Stimulated activated CD4-positive, alpha-beta T cell treated with anti-CD3 and anti-CD28 coated beads, Interleukin-4, amount 100 ng/mL, for 1 hour (primary cell): ENCODE measurements at regions not wholly inside any gene's neighbourhood (a gene's known extent, or its start where the extent isn't known, plus 50 kb on each side); places are given as distances from the start of the nearest gene placed in this dataset.
"Not testable (repeated sequence)": the region's sequence is repeated elsewhere in the genome, so short reads cannot be mapped to it uniquely, and the experiment has no call there.

Experiments used
- DNase-seq: peaks from one replicate; pipeline ENCODE4 v3.0.0-alpha.2; 2020

GRCh38 chr5:113652161-113652560 is 138.7 kb downstream of the YTHDC2 start:
- no peak for DNase-seq

GRCh38 chr5:113654828-113655227 is 141.3 kb downstream of the YTHDC2 start:
- no peak for DNase-seq

- DNase-seq: no peak
These were observed 146.7 kb downstream of the YTHDC2 start for GRCh38 chr5:113660206-113660605.

GRCh38 chr5:113660706-113661250 is 147.3 kb downstream of the YTHDC2 start:
- DNase-seq: no peak

GRCh38 chr5:113663879-113664541 is 150.5 kb downstream of the YTHDC2 start:
- DNase-seq: peak; percentile 25

- no peak for DNase-seq
These were observed 159.5 kb downstream of the YTHDC2 start for GRCh38 chr5:113673041-113673440.

GRCh38 chr5:113675166-113675565 is 161.7 kb downstream of the YTHDC2 start:
- no peak for DNase-seq

GRCh38 chr5:113678202-113678601 is 164.7 kb downstream of the YTHDC2 start:
- DNase-seq: no peak

- no peak for DNase-seq
These were observed 165.6 kb downstream of the YTHDC2 start for GRCh38 chr5:113678924-113679575.

- DNase-seq: no peak
These were observed 167.0 kb downstream of the YTHDC2 start for GRCh38 chr5:113680534-113680933.

- no peak for DNase-seq
These were observed 169.1 kb downstream of the YTHDC2 start for GRCh38 chr5:113682497-113683136.

GRCh38 chr5:113683211-113683610 is 169.7 kb downstream of the YTHDC2 start:
- no peak for DNase-seq

GRCh38 chr5:113686599-113686998 is 173.1 kb downstream of the YTHDC2 start:
- DNase-seq: no peak

- no peak for DNase-seq
These were observed 176.2 kb downstream of the YTHDC2 start for GRCh38 chr5:113689647-113690046.

- DNase-seq: no peak
These were observed 179.0 kb downstream of the YTHDC2 start for GRCh38 chr5:113692466-113692865.

GRCh38 chr5:113692891-113693457 is 179.5 kb downstream of the YTHDC2 start:
- DNase-seq: no peak

- no peak for DNase-seq
These were observed 180.2 kb downstream of the YTHDC2 start for GRCh38 chr5:113693701-113694100.

- DNase-seq: no peak
These were observed 181.1 kb downstream of the YTHDC2 start for GRCh38 chr5:113694576-113694975.

- DNase-seq: no peak
These were observed 189.8 kb downstream of the YTHDC2 start for GRCh38 chr5:113703266-113703665.

- DNase-seq: no peak
These were observed 192.2 kb downstream of the YTHDC2 start for GRCh38 chr5:113705657-113706056.

- no peak for DNase-seq
These were observed 199.6 kb downstream of the YTHDC2 start for GRCh38 chr5:113713051-113713450.

GRCh38 chr5:113715921-113716320 is 202.4 kb downstream of the YTHDC2 start:
- DNase-seq: not testable (repeated sequence)

- no peak for DNase-seq
These were observed 206.1 kb downstream of the YTHDC2 start for GRCh38 chr5:113719549-113719948.

- DNase-seq: no peak
These were observed 207.7 kb downstream of the YTHDC2 start for GRCh38 chr5:113721171-113721570.
